ENCODE measurements at regions not wholly inside any gene's neighbourhood (a gene's known extent, or its start where the extent isn't known, plus 50 kb on each side); places are given as distances from the start of the nearest gene placed in this dataset.
"Not testable (repeated sequence)": the region's sequence is repeated elsewhere in the genome, so short reads cannot be mapped to it uniquely, and the experiment has no call there.

DNA sequence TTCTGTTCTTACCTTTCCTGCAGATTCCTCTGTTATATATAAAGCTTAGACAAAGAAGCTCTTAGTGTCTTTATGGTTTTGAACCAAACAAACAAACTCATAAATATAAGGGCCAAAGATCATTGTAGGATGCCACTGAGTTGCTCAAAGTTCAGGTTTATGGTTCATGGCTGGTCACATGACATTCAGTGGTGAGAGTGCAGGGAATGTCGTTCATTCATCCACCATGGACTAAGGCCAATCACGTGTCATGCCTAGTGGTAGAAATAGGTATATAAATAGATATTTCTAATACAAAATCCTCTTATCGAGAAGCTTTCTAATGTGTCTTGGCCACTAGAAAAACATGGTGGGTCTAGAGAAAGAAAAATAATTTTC, 119.4 kb downstream of the GATA3 start:
- Mint-ChIP-seq H3K9me3 (peaks cover under 1% of the 10 kb centered on the region), H3K27ac (no peak overlapping the region), H3K4me1 (ENCODE audit: low read depth) (no peaks in the 10 kb centered on the region), H3K4me3 (no peak overlapping the region), H3K27me3 (no peaks in the 10 kb centered on the region), H3K36me3 (ENCODE audit: low read depth) (peaks cover 2% of the 10 kb centered on the region)
- intact Hi-C loops (cut with DNase I, micrococcal nuclease), result no loop called here
- Histone ChIP-seq H3K27me3 (ENCODE audit: control insufficient read depth in 1 of 2, insufficient read depth in 2 of 2, low read length in 2 of 2) (no peaks in the 10 kb centered on the region), H3K9me3 (ENCODE audit: control insufficient read depth in 1 of 2, insufficient read depth in 1 of 2, low read length in 2 of 2) (peaks cover 0 to 6% of the 10 kb centered on the region in 2 experiments), H3K36me3 (ENCODE audit: insufficient read depth, low read length) (no peaks in the 10 kb centered on the region), H3K27ac (ENCODE audit: low read depth in 1 of 2, low read length in 2 of 2) (no peak overlapping the region), H3K4me3 (ENCODE audit: low read length) (no peak overlapping the region), H3K4me1 (ENCODE audit: insufficient read depth, low read length) (no peaks in the 10 kb centered on the region)
- TF ChIP-seq, protein P1, sequence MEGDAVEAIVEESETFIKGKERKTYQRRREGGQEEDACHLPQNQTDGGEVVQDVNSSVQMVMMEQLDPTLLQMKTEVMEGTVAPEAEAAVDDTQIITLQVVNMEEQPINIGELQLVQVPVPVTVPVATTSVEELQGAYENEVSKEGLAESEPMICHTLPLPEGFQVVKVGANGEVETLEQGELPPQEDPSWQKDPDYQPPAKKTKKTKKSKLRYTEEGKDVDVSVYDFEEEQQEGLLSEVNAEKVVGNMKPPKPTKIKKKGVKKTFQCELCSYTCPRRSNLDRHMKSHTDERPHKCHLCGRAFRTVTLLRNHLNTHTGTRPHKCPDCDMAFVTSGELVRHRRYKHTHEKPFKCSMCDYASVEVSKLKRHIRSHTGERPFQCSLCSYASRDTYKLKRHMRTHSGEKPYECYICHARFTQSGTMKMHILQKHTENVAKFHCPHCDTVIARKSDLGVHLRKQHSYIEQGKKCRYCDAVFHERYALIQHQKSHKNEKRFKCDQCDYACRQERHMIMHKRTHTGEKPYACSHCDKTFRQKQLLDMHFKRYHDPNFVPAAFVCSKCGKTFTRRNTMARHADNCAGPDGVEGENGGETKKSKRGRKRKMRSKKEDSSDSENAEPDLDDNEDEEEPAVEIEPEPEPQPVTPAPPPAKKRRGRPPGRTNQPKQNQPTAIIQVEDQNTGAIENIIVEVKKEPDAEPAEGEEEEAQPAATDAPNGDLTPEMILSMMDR (IDR thresholded peaks at IDR 0.05), result no peak
- ATAC-seq (ENCODE audit: poor library complexity) (no peak), DNase-seq (no peak)
- ChIA-PET POLR2A (interaction anchor here (1.0 kb wide), 1 partner anchor 10 kb away, joined by 3 read pairs; no protein-coding TSS in a partner anchor), CTCF (no interaction called here)

DNA sequence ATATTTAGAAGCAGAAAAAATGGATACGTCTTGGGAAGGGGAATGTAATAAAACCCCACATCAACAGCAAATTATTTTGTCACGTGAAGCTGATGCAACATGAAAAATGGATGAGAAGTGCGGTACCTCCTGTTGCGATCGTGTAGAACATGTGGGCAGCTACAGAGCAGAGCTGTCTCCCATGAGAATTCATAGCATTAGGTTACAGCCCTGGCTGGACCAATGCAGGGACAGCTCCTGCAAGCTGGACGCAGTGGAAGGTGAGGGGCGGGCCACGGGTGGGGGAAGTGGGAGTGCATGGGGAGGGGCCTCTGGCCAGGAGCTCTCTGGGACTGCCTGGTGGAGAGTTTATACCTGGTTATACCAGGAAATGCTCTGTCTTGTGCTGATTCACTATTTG, 120.3 kb downstream of the GATA3 start:
- no peaks in the 10 kb centered on the region for H3K27me3 ChIP-seq (ENCODE audit: control insufficient read depth in 1 of 2, insufficient read depth in 2 of 2, low read length in 2 of 2)
- TF ChIP-seq, protein P1 (IDR thresholded peaks at IDR 0.05), result no peak
- H3K9me3 ChIP-seq (ENCODE audit: control insufficient read depth in 1 of 2, insufficient read depth in 1 of 2, low read length in 2 of 2), result no peaks in the 10 kb centered on the region
- H3K36me3 ChIP-seq (ENCODE audit: insufficient read depth, low read length), result no peaks in the 10 kb centered on the region
- H3K27ac Mint-ChIP-seq, result no peak overlapping the region
- H3K4me3 Mint-ChIP-seq, result no peak overlapping the region
- H3K27me3 Mint-ChIP-seq, result no peaks in the 10 kb centered on the region
- no peaks in the 10 kb centered on the region for H3K9me3 Mint-ChIP-seq
- ATAC-seq (ENCODE audit: poor library complexity) (no peak), DNase-seq (no peak)
- ChIA-PET POLR2A (no interaction called here), CTCF (no interaction called here)
- H3K4me1 Mint-ChIP-seq (ENCODE audit: low read depth), result no peaks in the 10 kb centered on the region
- H3K27ac ChIP-seq (ENCODE audit: low read depth in 1 of 2, low read length in 2 of 2), result no peak overlapping the region
- H3K4me1 ChIP-seq (ENCODE audit: insufficient read depth, low read length), result no peaks in the 10 kb centered on the region
- intact Hi-C loops (cut with DNase I, micrococcal nuclease), result no loop called here
- H3K4me3 ChIP-seq (ENCODE audit: low read length), result no peak overlapping the region
- no peaks in the 10 kb centered on the region for H3K36me3 Mint-ChIP-seq (ENCODE audit: low read depth)

DNA sequence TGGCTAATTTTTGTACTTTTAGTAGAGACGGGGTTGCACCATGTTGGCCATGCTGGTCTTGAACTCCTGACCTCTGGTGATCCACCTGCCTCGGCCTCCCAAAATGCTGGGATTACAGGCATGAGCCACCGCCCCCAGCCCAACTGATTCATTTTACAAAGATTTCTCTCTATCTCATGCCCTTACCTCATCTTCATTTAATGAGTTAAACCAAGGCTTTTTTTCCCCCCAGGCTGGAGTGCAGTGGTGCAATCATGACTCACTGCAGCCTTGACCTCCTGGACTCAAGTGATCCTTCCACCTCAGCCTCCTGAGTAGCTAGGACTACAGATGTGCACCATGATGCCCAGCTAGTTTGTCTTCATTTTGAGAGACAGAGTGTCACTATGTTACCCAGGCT, 123.0 kb downstream of the GATA3 start:
- H3K36me3 Mint-ChIP-seq (ENCODE audit: low read depth); H3K4me3 Mint-ChIP-seq; ATAC-seq (ENCODE audit: poor library complexity); H3K4me1 ChIP-seq (ENCODE audit: insufficient read depth, low read length); H3K27me3 Mint-ChIP-seq; H3K9me3 ChIP-seq (ENCODE audit: control insufficient read depth in 1 of 2, insufficient read depth in 1 of 2, low read length in 2 of 2); DNase-seq; H3K9me3 Mint-ChIP-seq; H3K27ac Mint-ChIP-seq; POLR2A ChIA-PET; H3K27ac ChIP-seq (ENCODE audit: low read depth in 1 of 2, low read length in 2 of 2); intact Hi-C loops (cut with DNase I, micrococcal nuclease); H3K4me3 ChIP-seq (ENCODE audit: low read length); H3K27me3 ChIP-seq (ENCODE audit: control insufficient read depth in 1 of 2, insufficient read depth in 2 of 2, low read length in 2 of 2); H3K36me3 ChIP-seq (ENCODE audit: insufficient read depth, low read length): not testable (repeated sequence)
- CTCF ChIA-PET, result interaction anchor here (0.7 kb wide), 1 partner anchor 11 kb away, joined by 4 read pairs; no protein-coding TSS in a partner anchor
- peaks cover 16% of the 10 kb centered on the region for H3K4me1 Mint-ChIP-seq (ENCODE audit: low read depth)

DNA sequence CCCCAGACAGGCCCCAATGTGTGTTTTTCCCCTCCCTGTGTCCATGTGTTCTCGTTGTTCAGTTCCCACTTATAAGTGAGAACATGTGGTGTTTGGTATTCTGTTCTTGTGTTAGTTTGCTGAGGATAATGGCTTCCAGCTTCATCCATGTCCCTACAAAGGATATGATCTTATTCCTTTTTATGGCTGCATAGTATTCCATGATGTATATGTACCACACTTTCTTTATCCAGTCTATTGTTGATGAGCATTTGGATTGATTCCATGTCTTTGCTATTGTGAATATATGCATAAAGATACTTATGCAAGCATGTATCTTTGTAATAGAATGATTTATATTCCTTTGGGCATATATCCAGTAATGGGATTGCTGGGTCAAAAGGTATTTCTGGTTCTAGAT, 125.3 kb downstream of the GATA3 start:
- ATAC-seq (ENCODE audit: poor library complexity); H3K27me3 Mint-ChIP-seq; H3K27ac ChIP-seq (ENCODE audit: low read depth in 1 of 2, low read length in 2 of 2); H3K36me3 Mint-ChIP-seq (ENCODE audit: low read depth); H3K27ac Mint-ChIP-seq; CTCF ChIA-PET; POLR2A ChIA-PET; H3K4me3 Mint-ChIP-seq; H3K9me3 ChIP-seq (ENCODE audit: control insufficient read depth in 1 of 2, insufficient read depth in 1 of 2, low read length in 2 of 2); H3K4me3 ChIP-seq (ENCODE audit: low read length); H3K9me3 Mint-ChIP-seq; H3K27me3 ChIP-seq (ENCODE audit: control insufficient read depth in 1 of 2, insufficient read depth in 2 of 2, low read length in 2 of 2); DNase-seq; H3K36me3 ChIP-seq (ENCODE audit: insufficient read depth, low read length): not testable (repeated sequence)
- peaks cover 37% of the 10 kb centered on the region for H3K4me1 Mint-ChIP-seq (ENCODE audit: low read depth)
- H3K4me1 ChIP-seq (ENCODE audit: insufficient read depth, low read length), result peaks cover 23% of the 10 kb centered on the region
- intact Hi-C loops (cut with DNase I, micrococcal nuclease), result loop anchor here in 1 of 2 experiments (5.0 kb wide), 2 partner anchors 42 to 122 kb away; no protein-coding TSS in a partner anchor

Data from CD4-positive, alpha-beta T cell (primary cell).